Central memory CD4-positive, alpha-beta T cell (primary cell): ENCODE measurements at regions not wholly inside any gene's neighbourhood (a gene's known extent, or its start where the extent isn't known, plus 50 kb on each side); places are given as distances from the start of the nearest gene placed in this dataset.

Experiments used
- DNase-seq: peaks from one replicate; pipeline ENCODE4 v3.0.0; 2022

DNA sequence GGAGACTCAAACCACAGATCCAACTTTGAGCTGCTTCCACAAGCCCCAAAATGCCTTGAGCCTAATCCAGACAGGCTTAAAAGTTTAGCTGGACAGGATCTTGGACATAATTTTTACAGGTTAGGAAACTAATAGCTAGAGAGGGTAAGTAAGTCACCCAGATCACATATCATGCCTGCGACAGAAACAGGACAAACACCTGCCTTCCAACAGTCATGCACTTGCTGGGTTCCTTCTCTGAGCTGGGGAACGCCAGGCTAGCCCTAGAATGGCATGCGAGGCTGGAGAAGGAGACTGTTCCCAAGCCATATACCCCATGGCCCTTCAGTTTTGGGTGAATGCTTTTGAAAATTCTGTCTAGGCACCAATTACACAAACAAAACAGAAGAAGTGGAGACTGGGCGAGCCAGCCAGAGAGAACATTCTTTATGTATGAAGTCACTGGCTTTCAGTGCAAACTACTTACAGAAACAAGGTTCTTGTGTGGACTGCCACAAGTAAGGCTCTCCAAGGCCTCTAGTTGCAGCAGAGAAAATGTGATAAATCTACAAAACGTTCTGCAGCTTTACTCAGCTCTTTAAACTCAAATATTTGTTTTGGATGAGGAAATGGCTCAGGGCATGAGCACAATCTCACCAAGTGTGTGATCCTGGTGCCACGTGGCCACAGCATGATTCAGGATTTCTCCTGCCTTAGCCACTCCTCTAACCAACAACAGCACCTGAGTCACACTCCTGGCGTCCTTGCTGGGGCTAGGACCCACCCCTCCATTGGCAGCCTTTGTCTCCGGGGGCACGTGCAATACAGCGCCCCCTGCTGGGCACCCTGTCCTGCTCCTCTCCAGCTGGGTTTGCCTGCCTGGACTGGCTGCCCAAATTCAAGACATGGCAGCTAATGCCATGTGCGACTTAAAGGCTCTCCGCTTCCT lies 73.4 kb upstream of the UBL3 start:
- peak; percentile 28 for DNase-seq

DNA sequence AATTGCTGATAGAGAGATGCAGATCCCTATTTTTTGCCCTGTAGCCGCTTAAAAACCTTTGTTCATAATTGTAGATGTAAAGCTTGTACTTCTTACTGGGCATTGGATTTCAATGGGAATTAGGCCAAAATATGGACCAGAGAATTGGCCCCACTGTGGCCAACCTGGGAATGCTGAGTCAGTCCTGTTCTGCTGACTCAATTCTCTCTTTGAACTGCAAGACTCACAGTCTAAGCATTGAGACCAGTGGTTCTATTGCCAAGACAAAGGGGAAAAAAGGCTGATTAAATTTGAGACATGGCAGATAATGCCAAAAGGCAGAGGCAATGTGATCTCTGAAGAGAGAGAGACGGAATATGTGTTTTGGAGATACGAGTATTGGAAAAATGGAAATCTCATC lies 72.5 kb upstream of the UBL3 start:
- no peak for DNase-seq

- no peak for DNase-seq
Measured at GRCh38 chr13:29922281-29922821, 71.9 kb upstream of the UBL3 start.

- no peak for DNase-seq
Measured at GRCh38 chr13:29921542-29921941, 71.1 kb upstream of the UBL3 start.

DNA sequence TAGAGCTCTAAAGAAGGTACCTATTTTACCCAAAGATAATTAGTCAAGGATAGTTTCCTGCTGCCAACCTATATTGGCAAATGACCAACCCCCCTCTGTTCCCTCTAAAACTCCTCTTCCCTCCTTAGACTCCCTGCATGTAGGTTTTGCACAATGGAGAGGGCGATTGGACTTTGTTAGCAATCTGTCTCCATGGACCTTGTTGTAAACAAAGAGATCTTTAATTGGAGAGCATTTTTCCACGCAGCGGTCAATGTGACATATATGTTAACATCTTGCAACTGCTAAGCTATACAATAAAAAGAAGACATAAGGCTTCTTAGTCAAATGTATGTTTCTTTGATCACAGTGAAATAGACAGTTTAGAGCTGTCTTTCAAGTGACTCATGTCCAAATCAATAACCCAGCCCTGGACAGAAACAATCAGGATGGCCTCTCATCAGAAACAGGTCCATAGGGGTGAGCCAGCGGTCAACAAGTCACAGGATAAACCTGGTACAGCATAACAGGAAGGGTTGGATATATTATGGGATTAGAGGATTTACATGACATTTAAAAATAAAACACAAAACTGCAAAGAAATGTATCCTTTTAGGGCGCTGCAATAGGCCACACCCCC lies 69.7 kb upstream of the UBL3 start:
- no peak for DNase-seq

DNA sequence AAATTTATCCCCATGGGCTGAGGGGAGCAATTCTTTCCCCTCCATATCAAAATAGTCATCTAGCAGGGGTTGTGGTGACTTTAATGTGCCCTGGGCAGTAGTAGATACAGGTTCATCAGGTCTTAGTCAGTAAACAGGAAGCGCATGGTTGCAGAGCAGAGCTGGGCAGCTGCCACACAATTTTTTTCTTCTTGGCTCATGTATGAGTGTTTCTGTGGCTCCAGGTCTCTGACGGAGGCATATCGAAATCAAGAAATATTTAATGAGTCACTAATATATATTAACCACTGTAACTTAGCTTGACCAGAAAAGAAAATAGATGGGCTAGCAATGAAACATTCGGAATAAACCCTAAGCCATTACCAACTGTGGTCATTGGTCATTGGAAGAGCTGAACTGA lies 68.4 kb upstream of the UBL3 start:
- no peak for DNase-seq

DNA sequence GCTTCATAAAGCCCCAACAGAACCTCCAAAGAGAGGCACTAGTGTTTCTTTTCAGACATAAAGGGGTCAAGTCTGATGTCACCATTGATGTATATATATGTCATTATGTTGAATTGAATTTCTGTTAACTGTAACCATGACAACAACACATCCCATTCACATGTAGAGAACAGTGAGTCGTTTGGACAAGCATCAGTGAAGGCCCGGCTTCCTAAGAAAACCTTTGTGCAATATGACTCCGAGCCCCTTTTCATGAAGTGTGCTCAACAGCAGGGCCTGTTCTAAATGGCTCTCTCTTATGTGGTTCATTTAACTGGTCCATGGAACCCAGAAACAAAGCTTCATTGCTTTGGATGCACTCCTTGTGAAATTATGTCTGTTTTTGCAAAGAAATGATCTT lies 67.2 kb upstream of the UBL3 start:
- DNase-seq, result no peak

GRCh38 chr13:29914581-29914980 lies 64.2 kb upstream of the UBL3 start:
- DNase-seq, result no peak

DNA sequence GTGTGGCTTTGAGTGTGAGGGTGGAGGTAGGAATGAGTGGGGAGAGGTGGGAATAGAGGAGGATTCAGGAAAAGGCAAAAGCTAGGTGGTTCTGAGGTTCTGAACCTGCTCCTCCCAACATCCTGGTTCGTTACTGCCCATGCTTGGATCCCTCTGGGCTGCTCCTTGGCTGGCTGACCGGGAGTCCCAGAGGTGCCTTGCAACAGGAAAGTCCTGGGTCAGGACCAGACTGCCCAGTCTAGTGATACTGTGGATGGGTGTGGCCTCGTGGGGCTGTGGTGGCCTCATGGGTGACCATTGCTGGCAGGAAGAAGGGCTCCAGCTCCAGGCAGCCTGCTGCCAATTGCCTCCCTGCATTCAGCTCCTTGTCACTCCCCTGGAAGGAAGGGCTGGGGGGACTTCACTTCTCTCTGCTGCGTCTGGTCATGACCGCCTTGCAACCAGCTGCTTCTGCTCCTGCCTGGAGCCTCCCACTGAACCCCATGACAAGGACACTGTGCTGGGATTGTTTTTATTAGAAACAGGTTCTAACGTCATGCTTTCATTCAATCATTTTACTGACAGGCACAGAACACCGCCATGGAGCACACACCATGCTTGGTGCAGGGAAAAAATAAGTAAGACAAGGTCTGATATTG lies 61.5 kb upstream of the UBL3 start:
- DNase-seq, result no peak

DNA sequence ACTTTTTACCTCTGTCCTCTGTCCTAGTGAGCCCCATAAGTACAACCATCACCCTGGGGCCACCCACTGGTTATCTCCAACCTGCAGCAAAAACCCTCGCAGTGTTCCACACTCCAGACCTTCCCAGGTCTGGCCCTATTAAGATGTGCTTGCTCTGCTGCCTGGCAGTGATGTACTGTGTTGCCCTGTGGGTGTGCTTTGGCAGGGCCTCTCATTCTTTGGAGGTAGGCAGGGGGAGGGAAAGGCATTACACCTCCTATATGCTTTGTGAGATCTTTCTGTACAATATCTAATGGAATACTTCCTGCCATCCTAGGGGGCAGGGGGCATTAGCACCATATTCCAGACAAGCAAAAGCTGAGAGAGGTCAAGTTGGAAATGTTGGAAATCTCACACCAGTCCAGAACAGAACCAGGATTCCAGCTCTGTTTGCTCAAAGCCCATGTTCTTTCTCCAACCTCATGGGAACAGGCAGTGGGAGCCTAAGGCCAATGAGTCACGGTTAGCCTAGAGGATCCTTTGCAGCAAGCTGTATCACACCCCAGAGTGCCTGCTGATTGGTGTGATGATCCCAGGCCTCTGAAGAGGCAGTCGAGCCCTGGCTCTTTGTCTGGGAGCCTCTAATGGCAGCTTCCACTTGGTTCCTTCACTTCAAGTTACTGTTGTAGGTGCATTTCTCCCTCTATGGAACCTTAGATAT lies 59.7 kb upstream of the UBL3 start:
- DNase-seq, result no peak

DNA sequence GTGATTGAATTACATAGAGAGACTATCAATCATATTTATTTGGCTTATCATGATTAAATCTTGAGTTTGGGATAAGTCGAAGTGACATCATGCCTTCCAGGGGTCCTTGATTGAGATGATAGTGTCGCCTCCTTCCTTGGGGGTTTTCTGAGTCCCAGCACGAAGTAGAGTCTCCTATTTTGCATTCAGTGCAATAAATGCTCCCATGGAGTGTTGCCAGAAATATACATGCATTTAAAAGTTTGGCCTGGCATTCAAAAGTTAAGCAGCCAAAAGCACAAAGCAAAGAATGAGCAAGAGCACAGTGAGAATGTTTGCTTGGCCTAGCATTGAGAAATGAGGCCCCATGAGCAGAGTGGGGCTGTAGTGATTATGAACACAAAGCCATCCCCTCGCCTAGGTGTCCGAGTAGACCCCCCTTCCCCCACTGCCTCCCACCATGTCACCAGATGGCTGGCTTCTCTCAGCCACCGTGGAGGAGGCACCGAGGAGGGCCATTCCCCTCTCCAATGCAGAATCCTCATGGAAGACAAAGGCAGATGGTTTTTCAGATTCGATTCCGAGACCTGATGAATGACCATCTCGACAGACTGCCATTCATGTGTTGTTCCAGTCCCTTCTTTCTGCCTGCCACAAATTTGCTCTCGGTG lies 58.8 kb upstream of the UBL3 start:
- no peak for DNase-seq

- DNase-seq, result no peak
Measured at GRCh38 chr13:29908416-29909080, 58.1 kb upstream of the UBL3 start.

DNA sequence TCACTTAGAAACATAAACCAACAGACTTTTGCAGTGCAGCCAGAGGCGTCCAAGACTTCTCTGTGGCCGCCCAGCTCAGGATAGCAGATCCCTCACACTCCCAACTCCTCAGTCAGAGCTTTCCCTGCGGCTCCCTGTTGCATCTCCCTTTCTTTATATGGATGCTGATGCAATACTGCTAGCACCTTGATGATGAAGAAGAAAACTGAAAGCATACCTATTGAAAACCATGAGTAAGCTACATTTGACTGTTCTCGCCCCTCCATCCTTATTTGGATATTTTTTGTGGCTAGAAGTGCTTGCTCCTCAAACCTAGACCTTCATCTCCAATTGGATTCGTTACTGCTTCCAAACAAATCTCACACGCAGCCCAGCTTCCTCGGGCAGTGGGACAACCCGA lies 57.3 kb upstream of the UBL3 start:
- DNase-seq, result no peak

- no peak for DNase-seq
Measured at GRCh38 chr13:29906432-29907011, 56.1 kb upstream of the UBL3 start.

DNA sequence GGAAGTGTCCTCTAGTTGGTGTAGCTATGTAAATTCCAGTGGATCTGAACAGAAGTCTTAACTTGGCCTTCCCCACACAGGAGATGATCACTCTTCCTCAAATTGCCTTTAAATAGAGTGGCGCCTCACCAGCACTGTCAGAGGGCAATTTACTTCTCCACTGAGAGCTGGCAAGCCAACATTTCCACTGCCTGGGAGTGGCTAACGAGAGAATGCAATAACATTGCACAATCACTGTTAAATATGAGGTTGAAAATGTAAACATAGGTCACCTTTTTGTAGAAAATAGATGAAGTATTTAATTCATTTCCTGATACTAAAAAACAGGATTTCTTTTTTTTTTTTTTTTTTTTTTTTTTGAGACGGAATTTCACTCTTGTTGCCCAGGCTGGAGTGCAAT lies 55.4 kb upstream of the UBL3 start:
- no peak for DNase-seq

- no peak for DNase-seq
Measured at GRCh38 chr13:29903996-29904395, 53.6 kb upstream of the UBL3 start.

- no peak for DNase-seq
Measured at GRCh38 chr13:29903543-29903942, 53.1 kb upstream of the UBL3 start.

DNA sequence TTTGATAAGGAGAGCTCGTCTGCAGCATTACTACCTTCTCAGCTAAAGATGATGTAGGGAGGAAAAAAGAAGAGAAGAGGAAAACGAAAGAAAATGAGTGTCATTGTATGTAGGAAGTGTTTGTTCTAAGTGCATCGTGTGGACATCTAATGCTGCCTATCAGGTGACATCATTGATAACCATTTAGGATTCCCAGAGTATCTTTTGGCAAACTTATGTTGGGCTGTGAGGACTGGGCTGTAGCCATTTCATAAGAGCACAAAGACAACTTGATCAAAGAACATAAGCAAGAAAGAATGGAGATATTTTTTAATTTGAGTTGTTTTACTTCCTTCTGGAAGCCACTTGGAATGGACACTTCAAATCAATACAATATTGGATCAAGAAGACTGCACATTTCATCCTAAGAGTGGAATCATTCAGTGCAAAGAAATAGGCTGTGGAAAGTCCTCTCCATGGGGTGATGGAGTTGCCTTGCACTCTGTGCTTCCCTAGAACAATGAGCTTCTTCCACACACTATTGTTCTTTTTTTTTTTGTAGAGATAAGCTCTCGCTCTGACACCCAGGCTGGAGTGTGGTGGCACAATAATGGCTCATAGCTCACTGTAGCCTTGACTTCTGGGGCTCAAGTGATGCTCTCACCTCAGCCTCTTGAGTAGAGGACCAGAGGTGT lies 52.4 kb upstream of the UBL3 start:
- DNase-seq, result no peak

- peak; percentile 48 for DNase-seq
Measured at GRCh38 chr13:29901710-29902631, 51.6 kb upstream of the UBL3 start.
